HG02763 (cell line): ENCODE measurements at regions not wholly inside any gene's neighbourhood (a gene's known extent, or its start where the extent isn't known, plus 50 kb on each side); places are given as distances from the start of the nearest gene placed in this dataset.
"Not testable (repeated sequence)": the region's sequence is repeated elsewhere in the genome, so short reads cannot be mapped to it uniquely, and the experiment has no call there.

Experiments used
- ATAC-seq: cut with Tn5 transposase; IDR thresholded peaks from one replicate; pipeline ENCODE4 v1.9.1; 2021; ENCODE audit warnings: mild to moderate bottlenecking, moderate library complexity; ENCODE audit not compliant: unreplicated experiment

GRCh38 chr7:119232091-119232490 lies 1007.6 kb downstream of the ANKRD7 start:
- ATAC-seq, result no peak

- no peak for ATAC-seq
Measured at GRCh38 chr7:119233015-119233414, 1008.5 kb downstream of the ANKRD7 start.

GRCh38 chr7:119252962-119253361 lies 1020.0 kb upstream of the KCND2 start:
- no peak for ATAC-seq

GRCh38 chr7:119254742-119255141 lies 1018.2 kb upstream of the KCND2 start:
- no peak for ATAC-seq

GRCh38 chr7:119256001-119256400 lies 1017.0 kb upstream of the KCND2 start:
- no peak for ATAC-seq

GRCh38 chr7:119256446-119257131 lies 1016.4 kb upstream of the KCND2 start:
- no peak for ATAC-seq

GRCh38 chr7:119266790-119267189 lies 1006.2 kb upstream of the KCND2 start:
- not testable (repeated sequence) for ATAC-seq

- ATAC-seq, result peak; percentile 96
Measured at GRCh38 chr7:119270045-119270464, 1002.9 kb upstream of the KCND2 start.

- ATAC-seq, result no peak
Measured at GRCh38 chr7:119270644-119271043, 1002.3 kb upstream of the KCND2 start.

GRCh38 chr7:119271147-119271779 lies 1001.7 kb upstream of the KCND2 start:
- no peak for ATAC-seq

GRCh38 chr7:119281181-119281846 lies 991.7 kb upstream of the KCND2 start:
- no peak for ATAC-seq

- ATAC-seq, result no peak
Measured at GRCh38 chr7:119283353-119283752, 989.6 kb upstream of the KCND2 start.

- no peak for ATAC-seq
Measured at GRCh38 chr7:119288416-119288815, 984.6 kb upstream of the KCND2 start.

- not testable (repeated sequence) for ATAC-seq
Measured at GRCh38 chr7:119300341-119300740, 972.6 kb upstream of the KCND2 start.

- no peak for ATAC-seq
Measured at GRCh38 chr7:119320316-119320715, 952.7 kb upstream of the KCND2 start.

- no peak for ATAC-seq
Measured at GRCh38 chr7:119329715-119330114, 943.3 kb upstream of the KCND2 start.

- no peak for ATAC-seq
Measured at GRCh38 chr7:119335405-119335804, 937.6 kb upstream of the KCND2 start.

- no peak for ATAC-seq
Measured at GRCh38 chr7:119341822-119342221, 931.2 kb upstream of the KCND2 start.

GRCh38 chr7:119343289-119343688 lies 929.7 kb upstream of the KCND2 start:
- ATAC-seq, result no peak

GRCh38 chr7:119344466-119344865 lies 928.5 kb upstream of the KCND2 start:
- no peak for ATAC-seq

GRCh38 chr7:119348491-119348890 lies 924.5 kb upstream of the KCND2 start:
- ATAC-seq, result no peak

- no peak for ATAC-seq
Measured at GRCh38 chr7:119350334-119350733, 922.6 kb upstream of the KCND2 start.
